ENCODE measurements at regions not wholly inside any gene's neighbourhood (a gene's known extent, or its start where the extent isn't known, plus 50 kb on each side); places are given as distances from the start of the nearest gene placed in this dataset.

- H3K4me3 ChIP-seq (replicated peaks; ENCODE audit: low read depth, low read length), result no peak overlapping the region
- DNase-seq (ENCODE audit: low read depth), result no peak
- TF ChIP-seq CTCF (IDR thresholded peaks at IDR 0.05; ENCODE audit: low read length, missing control alignments), result no peak
These were observed 382.7 kb upstream of the FAR2 start for GRCh38 chr12:28766398-28766797.

- TF ChIP-seq CTCF (IDR thresholded peaks at IDR 0.05; ENCODE audit: low read length, missing control alignments), result no peak
- H3K4me3 ChIP-seq (replicated peaks; ENCODE audit: low read depth, low read length), result no peak overlapping the region
- DNase-seq (ENCODE audit: low read depth), result peak; percentile 31
These were observed 381.2 kb upstream of the FAR2 start for GRCh38 chr12:28767836-28768348.

- no peak overlapping the region for H3K4me3 ChIP-seq (replicated peaks; ENCODE audit: low read depth, low read length)
- TF ChIP-seq CTCF (IDR thresholded peaks at IDR 0.05; ENCODE audit: low read length, missing control alignments), result no peak
- DNase-seq (ENCODE audit: low read depth), result no peak
These were observed 378.8 kb upstream of the FAR2 start for GRCh38 chr12:28770322-28770721.

GRCh38 chr12:28771968-28772367 is 377.1 kb upstream of the FAR2 start:
- no peak overlapping the region for H3K4me3 ChIP-seq (replicated peaks; ENCODE audit: low read depth, low read length)
- TF ChIP-seq CTCF (IDR thresholded peaks at IDR 0.05; ENCODE audit: low read length, missing control alignments), result no peak
- DNase-seq (ENCODE audit: low read depth), result no peak

GRCh38 chr12:28775556-28775955 is 373.5 kb upstream of the FAR2 start:
- TF ChIP-seq CTCF (IDR thresholded peaks at IDR 0.05; ENCODE audit: low read length, missing control alignments), result no peak
- DNase-seq (ENCODE audit: low read depth), result no peak
- no peak overlapping the region for H3K4me3 ChIP-seq (replicated peaks; ENCODE audit: low read depth, low read length)

- no peak for TF ChIP-seq CTCF (IDR thresholded peaks at IDR 0.05; ENCODE audit: low read length, missing control alignments)
- no peak for DNase-seq (ENCODE audit: low read depth)
- no peak overlapping the region for H3K4me3 ChIP-seq (replicated peaks; ENCODE audit: low read depth, low read length)
These were observed 372.9 kb upstream of the FAR2 start for GRCh38 chr12:28776220-28776619.

- no peak overlapping the region for H3K4me3 ChIP-seq (replicated peaks; ENCODE audit: low read depth, low read length)
- TF ChIP-seq CTCF (IDR thresholded peaks at IDR 0.05; ENCODE audit: low read length, missing control alignments), result no peak
- DNase-seq (ENCODE audit: low read depth), result no peak
These were observed 372.1 kb upstream of the FAR2 start for GRCh38 chr12:28776913-28777422.

Data from fibroblast of pulmonary artery (primary cell).